ENCODE measurements at regions not wholly inside any gene's neighbourhood (a gene's known extent, or its start where the extent isn't known, plus 50 kb on each side); places are given as distances from the start of the nearest gene placed in this dataset.

GRCh38 chr12:115451780-115452736, 768.1 kb upstream of the TBX3 start:
- DNase-seq = no peak

GRCh38 chr12:115451151-115451779, 767.3 kb upstream of the TBX3 start:
- no peak for DNase-seq

- no peak for DNase-seq
Measured at GRCh38 chr12:115450710-115451109, 766.7 kb upstream of the TBX3 start.

- DNase-seq = no peak
Measured at GRCh38 chr12:115450017-115450416, 766.0 kb upstream of the TBX3 start.

GRCh38 chr12:115449526-115449925, 765.6 kb upstream of the TBX3 start:
- no peak for DNase-seq

GRCh38 chr12:115444346-115444745, 760.4 kb upstream of the TBX3 start:
- no peak for DNase-seq

GRCh38 chr12:115443351-115443938, 759.5 kb upstream of the TBX3 start:
- DNase-seq = no peak

- no peak for DNase-seq
Measured at GRCh38 chr12:115440438-115440837, 756.5 kb upstream of the TBX3 start.

- DNase-seq = no peak
Measured at GRCh38 chr12:115439008-115439601, 755.1 kb upstream of the TBX3 start.

GRCh38 chr12:115438314-115438713, 754.3 kb upstream of the TBX3 start:
- DNase-seq = no peak

GRCh38 chr12:115437061-115437567, 753.1 kb upstream of the TBX3 start:
- DNase-seq = no peak

- DNase-seq = no peak
Measured at GRCh38 chr12:115433014-115433634, 749.1 kb upstream of the TBX3 start.

GRCh38 chr12:115430636-115431035, 746.7 kb upstream of the TBX3 start:
- DNase-seq = no peak

GRCh38 chr12:115426732-115427131, 742.8 kb upstream of the TBX3 start:
- no peak for DNase-seq

- no peak for DNase-seq
Measured at GRCh38 chr12:115424003-115424402, 740.0 kb upstream of the TBX3 start.

GRCh38 chr12:115423546-115423987, 739.6 kb upstream of the TBX3 start:
- DNase-seq = no peak

GRCh38 chr12:115422845-115423545, 739.0 kb upstream of the TBX3 start:
- no peak for DNase-seq

- no peak for DNase-seq
Measured at GRCh38 chr12:115421796-115422709, 738.1 kb upstream of the TBX3 start.

- DNase-seq = no peak
Measured at GRCh38 chr12:115421350-115421749, 737.4 kb upstream of the TBX3 start.

- DNase-seq = no peak
Measured at GRCh38 chr12:115419145-115419646, 735.2 kb upstream of the TBX3 start.

GRCh38 chr12:115417610-115418009, 733.6 kb upstream of the TBX3 start:
- no peak for DNase-seq
